Spleen (tissue), 7 donors: ENCODE measurements at regions not wholly inside any gene's neighbourhood (a gene's known extent, or its start where the extent isn't known, plus 50 kb on each side); places are given as distances from the start of the nearest gene placed in this dataset.

Experiments
- POLR2A ChIP-seq, 3 donors: fragments of 450-650 bp; IDR thresholded peaks; one replicate each; pipeline ENCODE4 v1.5.1; 2017; ENCODE audit warnings: antibody characterized with exemption in 3 of 3, mild to moderate bottlenecking in 1 of 3
- POLR2AphosphoS5 ChIP-seq, 3 donors: sonication (generic); formaldehyde crosslinking; IDR thresholded peaks; one replicate each; pipeline ENCODE4 v1.5.1; 2017; ENCODE audit warnings: antibody characterized with exemption in 3 of 3
- TF ChIP-seq, protein P1 (sequence below), 11 experiments: fragments of 200-600 bp in 7 of 11; fragments of 450-650 bp in 4 of 11; sonication (generic) in 4 of 11; IDR thresholded peaks in 8 of 11; conservative IDR thresholded peaks in 3 of 11; 1 replicate in 7 of 11; 2 replicates in 4 of 11; pipeline versions ENCODE4 v1.4.0 to v1.8.0; 2016 to 2021; ENCODE audit warnings: antibody characterized with exemption in 11 of 11, inconsistent platforms in 4 of 11, mild to moderate bottlenecking in 1 of 11
- donor health status: DM: no; HTN: no; CAD: no; lungs with moderate emphysema.
- donor health status: DM: no; HTN: no; CAD: no.
- donor health status: DM: no; HTN: no; CAD: no.

DNA sequence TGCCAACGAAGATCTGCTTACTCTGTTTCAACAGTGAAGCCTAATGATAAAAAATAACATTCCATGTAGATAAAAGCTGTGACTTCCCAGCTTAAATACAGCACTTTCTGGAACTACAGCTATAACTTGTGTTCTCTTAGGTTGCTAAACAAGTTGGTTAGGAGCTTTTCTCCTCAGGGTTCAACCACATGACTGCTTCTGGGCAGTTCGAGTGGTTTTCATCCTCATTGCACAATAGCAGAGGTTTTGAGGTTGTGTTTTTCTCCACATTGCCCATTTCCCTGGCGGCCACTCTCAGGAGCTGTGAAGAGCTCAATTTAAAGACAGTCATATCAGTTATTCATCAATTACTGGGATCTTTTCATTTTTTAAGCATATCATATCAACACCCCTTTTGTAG lies 102.2 kb upstream of the CYP1B1 start:
- TF ChIP-seq, protein P1, sequence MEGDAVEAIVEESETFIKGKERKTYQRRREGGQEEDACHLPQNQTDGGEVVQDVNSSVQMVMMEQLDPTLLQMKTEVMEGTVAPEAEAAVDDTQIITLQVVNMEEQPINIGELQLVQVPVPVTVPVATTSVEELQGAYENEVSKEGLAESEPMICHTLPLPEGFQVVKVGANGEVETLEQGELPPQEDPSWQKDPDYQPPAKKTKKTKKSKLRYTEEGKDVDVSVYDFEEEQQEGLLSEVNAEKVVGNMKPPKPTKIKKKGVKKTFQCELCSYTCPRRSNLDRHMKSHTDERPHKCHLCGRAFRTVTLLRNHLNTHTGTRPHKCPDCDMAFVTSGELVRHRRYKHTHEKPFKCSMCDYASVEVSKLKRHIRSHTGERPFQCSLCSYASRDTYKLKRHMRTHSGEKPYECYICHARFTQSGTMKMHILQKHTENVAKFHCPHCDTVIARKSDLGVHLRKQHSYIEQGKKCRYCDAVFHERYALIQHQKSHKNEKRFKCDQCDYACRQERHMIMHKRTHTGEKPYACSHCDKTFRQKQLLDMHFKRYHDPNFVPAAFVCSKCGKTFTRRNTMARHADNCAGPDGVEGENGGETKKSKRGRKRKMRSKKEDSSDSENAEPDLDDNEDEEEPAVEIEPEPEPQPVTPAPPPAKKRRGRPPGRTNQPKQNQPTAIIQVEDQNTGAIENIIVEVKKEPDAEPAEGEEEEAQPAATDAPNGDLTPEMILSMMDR (IDR thresholded peaks at IDR 0.05 in 8 of 11, conservative IDR thresholded peaks at IDR 0.05 in 3 of 11) = peak in 3 of 11 experiments; percentile 16 to 57 (median 23)
- TF ChIP-seq POLR2A (IDR thresholded peaks at IDR 0.05) (no peak), POLR2AphosphoS5 (IDR thresholded peaks at IDR 0.05) (peak in 1 of 3 donors; percentile 65)
